Neural cell (in vitro differentiated cells): ENCODE measurements at regions not wholly inside any gene's neighbourhood (a gene's known extent, or its start where the extent isn't known, plus 50 kb on each side); places are given as distances from the start of the nearest gene placed in this dataset.

Source experiments
- H2AFZ ChIP-seq: fragments of 200-600, 300-800 bp; sonication (generic), shearing (Covaris generic); 2 replicates; pipeline ENCODE4 v1.6.0; 2014; ENCODE audit warnings: low read depth, mild to moderate bottlenecking, antibody characterized with exemption, low read length, moderate library complexity
- H3F3A ChIP-seq: fragments of 200-600 bp; shearing (Covaris generic); 2 replicates; pipeline ENCODE4 v1.6.1; 2016; ENCODE audit warnings: mild to moderate bottlenecking, moderate library complexity, mixed read lengths, antibody characterized with exemption, low read length; ENCODE audit not compliant: insufficient read depth, poor library complexity, severe bottlenecking
- H3K27ac ChIP-seq: fragments of 200-600, 300-800 bp; sonication (generic), shearing (Covaris generic); 2 replicates; pipeline ENCODE4 v1.5.1; 2014; ENCODE audit warnings: mild to moderate bottlenecking, low read length, moderate library complexity
- H3K27me3 ChIP-seq: fragments of 300-800, 200-600 bp; sonication (generic), shearing (Covaris generic); 2 replicates; pipeline ENCODE4 v1.6.0; 2014; ENCODE audit warnings: mild to moderate bottlenecking, low read depth, low read length, moderate library complexity; ENCODE audit not compliant: insufficient read depth
- H3K36me3 ChIP-seq: fragments of 300-800, 200-600 bp; sonication (generic), shearing (Covaris generic); 2 replicates; pipeline ENCODE4 v1.5.1; 2014; ENCODE audit warnings: mild to moderate bottlenecking, antibody characterized with exemption, low read length, moderate library complexity; ENCODE audit not compliant: insufficient read depth
- H3K4me2 ChIP-seq: fragments of 300-800, 200-600 bp; sonication (generic), shearing (Covaris generic); 2 replicates; pipeline ENCODE4 v1.6.0; 2014; ENCODE audit warnings: mild to moderate bottlenecking, low read length
- H3K4me3 ChIP-seq: fragments of 300-800, 200-600 bp; sonication (generic), shearing (Covaris generic); 2 replicates; pipeline ENCODE4 v1.5.1; 2014; ENCODE audit warnings: mild to moderate bottlenecking, low read length, moderate library complexity
- H3K79me2 ChIP-seq: fragments of 200-600 bp; shearing (Covaris generic); replicated peaks from 2 replicates; pipeline ENCODE4 v1.6.0; 2014; ENCODE audit warnings: mild to moderate bottlenecking, low read length, moderate library complexity; ENCODE audit not compliant: insufficient read depth
- H3K9ac ChIP-seq: fragments of 300-800, 200-600 bp; sonication (generic), shearing (Covaris generic); 2 replicates; pipeline ENCODE4 v1.6.1; 2016; ENCODE audit warnings: mild to moderate bottlenecking, low read length, mixed read lengths
- H3K9me2 ChIP-seq: fragments of 200-600 bp; shearing (Covaris generic); 2 replicates; pipeline ENCODE4 v1.6.1; 2016; ENCODE audit warnings: mild to moderate bottlenecking, low read length, mixed read lengths; ENCODE audit not compliant: insufficient read depth
- H3K9me3 ChIP-seq: fragments of 200-600, 300-800 bp; sonication (generic), shearing (Covaris generic); 2 replicates; pipeline ENCODE4 v1.6.1; 2016; ENCODE audit warnings: mild to moderate bottlenecking, mixed run types, low read length, moderate library complexity, mixed read lengths
- H4K20me1 ChIP-seq: fragments of 200-600 bp; shearing (Covaris generic); 2 replicates; pipeline ENCODE4 v1.6.1; 2016; ENCODE audit warnings: mild to moderate bottlenecking, mixed run types; ENCODE audit not compliant: insufficient read depth
- EP300 ChIP-seq: fragments of 450-650 bp; conservative IDR thresholded peaks from 2 replicates; pipeline ENCODE4 v1.6.1; 2014; ENCODE audit warnings: antibody characterized with exemption, mild to moderate bottlenecking, moderate library complexity; ENCODE audit not compliant: poor library complexity, severe bottlenecking
- EZH2 ChIP-seq: fragments of 200-600, 300-800 bp; shearing (Covaris generic), sonication (generic); IDR thresholded peaks from 2 replicates; pipeline ENCODE4 v1.6.1; 2014; ENCODE audit warnings: antibody characterized with exemption, low read length, borderline replicate concordance, mild to moderate bottlenecking; ENCODE audit not compliant: insufficient read depth, poor library complexity, severe bottlenecking
- MXI1 ChIP-seq: fragments of 450-650 bp; conservative IDR thresholded peaks from 2 replicates; pipeline ENCODE4 v1.6.1; 2014; ENCODE audit warnings: antibody characterized with exemption, mild to moderate bottlenecking; ENCODE audit not compliant: poor library complexity, severe bottlenecking
- POLR2AphosphoS5 ChIP-seq: IDR thresholded peaks from 2 replicates; pipeline ENCODE4 v1.6.1; 2012
- RAD21 ChIP-seq: fragments of 450-650 bp; conservative IDR thresholded peaks from 2 replicates; pipeline ENCODE4 v1.6.1; 2014; ENCODE audit warnings: antibody characterized with exemption, mild to moderate bottlenecking, moderate library complexity
- SMC3 ChIP-seq: fragments of 450-650 bp; conservative IDR thresholded peaks from 2 replicates; pipeline ENCODE4 v1.6.1; 2014; ENCODE audit warnings: antibody characterized with exemption, mild to moderate bottlenecking, moderate library complexity; ENCODE audit not compliant: poor library complexity
- TAF1 ChIP-seq: IDR thresholded peaks from 2 replicates; pipeline ENCODE4 v1.6.1; 2012; ENCODE audit warnings: low read depth
- TF ChIP-seq, protein P1 (sequence below): IDR thresholded peaks from 2 replicates; pipeline ENCODE4 v1.6.1; 2012; ENCODE audit warnings: borderline replicate concordance
- TF ChIP-seq, protein P2 (sequence below): fragments of 450-650 bp; IDR thresholded peaks from 2 replicates; pipeline ENCODE4 v1.5.1; 2014; ENCODE audit warnings: antibody characterized with exemption, mild to moderate bottlenecking, moderate library complexity; ENCODE audit not compliant: poor library complexity, severe bottlenecking

DNA sequence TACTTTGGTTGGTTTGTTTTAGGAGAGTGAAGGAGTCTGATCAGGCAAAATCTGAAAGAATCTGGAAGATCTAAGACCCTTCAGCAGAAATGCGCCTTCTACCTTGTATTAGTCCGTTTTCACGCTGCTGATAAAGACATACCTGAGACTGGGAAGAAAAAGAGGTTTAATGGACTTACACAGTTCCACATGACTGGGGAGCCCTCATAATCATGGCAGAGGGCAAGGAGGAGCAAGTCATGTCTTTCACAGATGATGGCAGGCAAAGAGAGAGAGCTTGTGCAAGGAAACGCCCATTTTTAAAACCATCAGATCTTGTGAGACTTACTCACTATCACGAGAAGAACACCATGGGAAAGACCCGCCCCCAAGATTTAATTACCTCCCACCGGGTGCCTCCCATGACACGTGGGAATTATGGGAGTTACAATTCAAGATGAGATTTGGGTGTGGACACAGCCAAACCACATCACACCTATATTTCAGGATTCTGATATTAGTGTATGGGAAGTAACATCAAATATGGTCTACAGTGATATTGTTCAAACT lies 99.3 kb downstream of the GLUL start:
- Histone ChIP-seq H3K9me2 (no peaks in the 10 kb centered on the region), H3K4me3 (no peak overlapping the region), H2AFZ (no peak overlapping the region), H3K79me2 (no peaks in the 10 kb centered on the region), H3K27ac (no peak overlapping the region), H3F3A (no peaks in the 10 kb centered on the region), H3K36me3 (no peaks in the 10 kb centered on the region), H3K9me3 (no peaks in the 10 kb centered on the region), H4K20me1 (no peaks in the 10 kb centered on the region), H3K4me2 (no peak overlapping the region), H3K9ac (no peak overlapping the region), H3K27me3 (no peaks in the 10 kb centered on the region)
- TF ChIP-seq EZH2 (no peak), TAF1 (no peak), RAD21 (no peak)

DNA sequence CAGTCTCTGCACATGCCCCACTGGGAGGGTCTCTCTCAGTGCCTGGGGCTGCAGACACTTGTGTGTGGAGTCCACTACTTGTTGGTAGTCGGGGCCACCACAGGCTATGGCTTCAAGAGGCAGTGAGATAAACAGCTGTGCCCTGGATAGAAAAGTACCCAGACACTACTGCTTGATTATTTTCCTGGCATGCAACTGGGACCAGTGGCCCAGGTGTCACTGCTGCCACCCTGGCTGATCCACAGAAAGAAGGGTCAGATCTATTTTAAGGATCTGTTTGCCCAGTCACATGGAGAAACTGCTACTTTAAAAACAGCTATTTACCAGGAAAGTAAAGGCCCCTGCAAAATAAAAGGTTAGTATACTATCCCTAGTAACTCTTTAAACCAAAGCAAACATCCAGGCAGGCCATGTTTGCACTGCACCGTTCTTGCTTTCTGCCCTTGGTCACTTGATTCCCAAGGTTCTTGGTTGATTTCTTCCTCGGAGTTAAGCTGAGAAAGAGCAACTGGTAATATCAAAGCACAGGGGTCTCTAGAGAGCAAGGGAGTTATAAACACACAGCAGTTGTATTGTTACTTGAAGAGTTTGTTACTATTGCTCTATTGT lies 99.9 kb downstream of the GLUL start:
- no peaks in the 10 kb centered on the region for H3K9me2 ChIP-seq
- no peaks in the 10 kb centered on the region for H3K36me3 ChIP-seq
- no peak overlapping the region for H2AFZ ChIP-seq
- no peaks in the 10 kb centered on the region for H4K20me1 ChIP-seq
- no peaks in the 10 kb centered on the region for H3K9me3 ChIP-seq
- no peak for TF ChIP-seq POLR2AphosphoS5
- TF ChIP-seq, protein P1, sequence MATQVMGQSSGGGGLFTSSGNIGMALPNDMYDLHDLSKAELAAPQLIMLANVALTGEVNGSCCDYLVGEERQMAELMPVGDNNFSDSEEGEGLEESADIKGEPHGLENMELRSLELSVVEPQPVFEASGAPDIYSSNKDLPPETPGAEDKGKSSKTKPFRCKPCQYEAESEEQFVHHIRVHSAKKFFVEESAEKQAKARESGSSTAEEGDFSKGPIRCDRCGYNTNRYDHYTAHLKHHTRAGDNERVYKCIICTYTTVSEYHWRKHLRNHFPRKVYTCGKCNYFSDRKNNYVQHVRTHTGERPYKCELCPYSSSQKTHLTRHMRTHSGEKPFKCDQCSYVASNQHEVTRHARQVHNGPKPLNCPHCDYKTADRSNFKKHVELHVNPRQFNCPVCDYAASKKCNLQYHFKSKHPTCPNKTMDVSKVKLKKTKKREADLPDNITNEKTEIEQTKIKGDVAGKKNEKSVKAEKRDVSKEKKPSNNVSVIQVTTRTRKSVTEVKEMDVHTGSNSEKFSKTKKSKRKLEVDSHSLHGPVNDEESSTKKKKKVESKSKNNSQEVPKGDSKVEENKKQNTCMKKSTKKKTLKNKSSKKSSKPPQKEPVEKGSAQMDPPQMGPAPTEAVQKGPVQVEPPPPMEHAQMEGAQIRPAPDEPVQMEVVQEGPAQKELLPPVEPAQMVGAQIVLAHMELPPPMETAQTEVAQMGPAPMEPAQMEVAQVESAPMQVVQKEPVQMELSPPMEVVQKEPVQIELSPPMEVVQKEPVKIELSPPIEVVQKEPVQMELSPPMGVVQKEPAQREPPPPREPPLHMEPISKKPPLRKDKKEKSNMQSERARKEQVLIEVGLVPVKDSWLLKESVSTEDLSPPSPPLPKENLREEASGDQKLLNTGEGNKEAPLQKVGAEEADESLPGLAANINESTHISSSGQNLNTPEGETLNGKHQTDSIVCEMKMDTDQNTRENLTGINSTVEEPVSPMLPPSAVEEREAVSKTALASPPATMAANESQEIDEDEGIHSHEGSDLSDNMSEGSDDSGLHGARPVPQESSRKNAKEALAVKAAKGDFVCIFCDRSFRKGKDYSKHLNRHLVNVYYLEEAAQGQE: no peak
- no peak for TF ChIP-seq EP300
- TF ChIP-seq, protein P2, sequence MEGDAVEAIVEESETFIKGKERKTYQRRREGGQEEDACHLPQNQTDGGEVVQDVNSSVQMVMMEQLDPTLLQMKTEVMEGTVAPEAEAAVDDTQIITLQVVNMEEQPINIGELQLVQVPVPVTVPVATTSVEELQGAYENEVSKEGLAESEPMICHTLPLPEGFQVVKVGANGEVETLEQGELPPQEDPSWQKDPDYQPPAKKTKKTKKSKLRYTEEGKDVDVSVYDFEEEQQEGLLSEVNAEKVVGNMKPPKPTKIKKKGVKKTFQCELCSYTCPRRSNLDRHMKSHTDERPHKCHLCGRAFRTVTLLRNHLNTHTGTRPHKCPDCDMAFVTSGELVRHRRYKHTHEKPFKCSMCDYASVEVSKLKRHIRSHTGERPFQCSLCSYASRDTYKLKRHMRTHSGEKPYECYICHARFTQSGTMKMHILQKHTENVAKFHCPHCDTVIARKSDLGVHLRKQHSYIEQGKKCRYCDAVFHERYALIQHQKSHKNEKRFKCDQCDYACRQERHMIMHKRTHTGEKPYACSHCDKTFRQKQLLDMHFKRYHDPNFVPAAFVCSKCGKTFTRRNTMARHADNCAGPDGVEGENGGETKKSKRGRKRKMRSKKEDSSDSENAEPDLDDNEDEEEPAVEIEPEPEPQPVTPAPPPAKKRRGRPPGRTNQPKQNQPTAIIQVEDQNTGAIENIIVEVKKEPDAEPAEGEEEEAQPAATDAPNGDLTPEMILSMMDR: no peak
- no peak for TF ChIP-seq SMC3
- no peak for TF ChIP-seq RAD21
- TF ChIP-seq MXI1: no peak
- TF ChIP-seq EZH2: no peak
- no peak for TF ChIP-seq TAF1
- no peak overlapping the region for H3K4me3 ChIP-seq
- H3K9ac ChIP-seq: no peak overlapping the region
- H3K27me3 ChIP-seq: no peaks in the 10 kb centered on the region
- H3F3A ChIP-seq: no peaks in the 10 kb centered on the region
- no peaks in the 10 kb centered on the region for H3K79me2 ChIP-seq
- no peak overlapping the region for H3K27ac ChIP-seq
- H3K4me2 ChIP-seq: no peak overlapping the region
